ENCODE measurements at regions not wholly inside any gene's neighbourhood (a gene's known extent, or its start where the extent isn't known, plus 50 kb on each side); places are given as distances from the start of the nearest gene placed in this dataset.
"Not testable (repeated sequence)": the region's sequence is repeated elsewhere in the genome, so short reads cannot be mapped to it uniquely, and the experiment has no call there.

DNA sequence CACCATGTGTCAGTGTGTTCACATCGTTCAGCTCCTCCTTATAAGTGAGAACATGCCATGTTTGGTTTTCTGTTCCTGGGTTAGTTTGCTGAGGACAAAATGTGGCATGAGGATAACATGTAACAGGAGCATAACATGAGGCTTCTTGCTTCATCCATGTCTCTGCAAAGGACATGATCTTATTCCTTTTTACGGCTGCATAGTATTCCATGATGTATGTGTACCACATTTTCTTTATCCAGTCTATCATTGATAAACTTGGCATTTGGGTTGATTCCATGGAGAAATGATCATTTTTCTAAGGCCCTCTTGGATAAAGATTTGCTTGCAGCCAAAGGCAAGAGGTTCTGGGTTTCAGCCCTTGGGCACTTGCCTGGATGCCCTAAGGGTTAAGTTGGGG, 128.5 kb upstream of the ZEB1 start:
- no peak for DNase-seq

DNA sequence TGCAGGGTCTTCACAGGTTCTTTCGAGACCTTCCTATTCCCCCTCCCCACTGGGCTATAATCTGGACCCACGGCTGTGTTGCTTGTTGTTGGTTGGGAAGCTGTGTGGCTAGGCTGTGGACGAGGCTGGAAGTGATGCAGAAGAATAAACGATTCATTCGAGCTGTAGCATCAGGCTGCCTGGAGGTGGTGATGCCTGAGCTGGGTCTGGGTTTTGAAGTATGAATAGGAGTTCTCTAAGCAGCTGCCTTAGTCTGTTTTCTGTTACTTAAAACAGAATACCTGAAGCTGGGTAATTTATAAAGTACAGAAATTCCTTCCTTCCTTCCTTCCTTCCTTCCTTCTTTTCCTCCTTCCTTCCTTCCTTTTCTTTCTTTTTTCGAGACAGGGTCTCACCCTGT, 126.5 kb upstream of the ZEB1 start:
- no peak for DNase-seq

- DNase-seq = no peak
Observed at GRCh38 chr10:31194986-31195385, 124.0 kb upstream of the ZEB1 start.

DNA sequence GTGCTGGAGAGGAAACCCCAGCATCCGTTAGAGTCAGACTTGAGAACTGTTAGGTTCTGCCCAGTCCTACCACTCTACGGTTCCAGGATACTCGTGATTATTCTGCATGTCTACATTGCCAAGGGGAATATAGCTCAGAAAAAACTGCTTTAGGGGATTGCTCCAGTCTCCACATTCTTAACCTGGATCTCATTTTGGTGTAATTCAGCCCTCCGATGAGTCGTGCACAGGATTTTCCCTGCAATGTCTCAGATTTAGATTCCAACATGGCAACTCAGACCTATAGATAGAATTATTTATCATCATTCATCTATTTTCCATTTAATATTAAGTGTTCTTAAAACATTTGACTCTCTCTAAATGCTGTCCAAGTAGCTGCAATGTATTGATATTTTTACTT, 121.1 kb upstream of the ZEB1 start:
- DNase-seq = no peak

DNA sequence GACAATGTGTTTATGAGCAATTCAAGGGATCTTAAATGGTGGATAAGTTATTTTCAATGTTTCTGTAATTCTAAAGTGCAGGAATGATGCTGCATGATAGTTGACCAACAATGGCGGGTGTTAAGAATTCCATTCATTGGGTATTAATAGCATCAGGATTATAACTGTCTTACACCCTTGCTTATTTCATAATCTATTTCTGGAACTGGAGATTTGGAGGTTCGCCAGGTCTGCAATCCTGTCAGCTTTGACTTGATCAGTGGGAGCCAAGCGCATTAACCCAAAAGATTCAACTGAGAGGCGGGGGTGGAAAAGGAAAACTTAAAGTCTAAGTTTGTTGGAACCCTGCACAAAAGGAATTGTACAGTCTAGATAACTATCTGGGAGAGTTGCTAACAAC, 114.9 kb upstream of the ZEB1 start:
- DNase-seq = no peak

DNA sequence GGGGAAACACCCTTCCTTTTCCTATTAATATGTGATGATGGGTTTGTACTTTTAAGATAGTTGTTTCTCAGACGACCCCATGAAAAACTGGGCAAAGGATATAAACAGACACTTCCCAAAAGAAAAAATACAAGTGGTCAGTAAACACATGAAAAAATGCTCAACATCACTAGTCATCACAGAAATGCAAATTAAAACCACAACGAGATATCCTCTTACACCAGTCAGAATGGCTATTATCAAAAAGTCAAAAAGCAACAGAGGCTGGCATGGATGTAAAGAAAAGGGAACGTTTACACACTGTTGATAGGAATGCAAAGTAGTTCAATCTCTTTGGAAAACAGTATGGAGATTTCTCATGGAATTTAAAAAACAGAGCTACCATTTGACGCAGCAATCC, 111.4 kb upstream of the ZEB1 start:
- DNase-seq = no peak

GRCh38 chr10:31209478-31209877, 109.5 kb upstream of the ZEB1 start:
- no peak for DNase-seq

DNA sequence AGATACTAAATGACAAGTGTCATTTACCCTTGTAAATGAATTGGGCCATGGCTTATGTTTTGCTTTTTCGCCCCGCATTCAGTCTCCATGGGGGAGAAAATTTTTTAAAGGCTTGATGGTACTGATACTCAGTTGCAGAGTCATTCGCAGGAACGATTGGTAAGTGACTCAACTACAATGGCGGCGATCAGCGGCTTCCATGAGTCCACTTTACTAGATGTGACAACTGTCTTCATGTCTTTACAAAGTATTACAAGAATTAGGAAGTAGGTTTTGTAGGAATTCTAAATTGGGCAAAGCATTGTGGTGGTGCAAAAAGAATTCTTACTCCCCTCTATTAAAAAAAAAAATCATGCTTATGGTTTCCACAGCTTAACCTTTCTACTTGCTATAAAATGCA, 108.8 kb upstream of the ZEB1 start:
- no peak for DNase-seq

GRCh38 chr10:31213959-31214358, 105.1 kb upstream of the ZEB1 start:
- no peak for DNase-seq

DNA sequence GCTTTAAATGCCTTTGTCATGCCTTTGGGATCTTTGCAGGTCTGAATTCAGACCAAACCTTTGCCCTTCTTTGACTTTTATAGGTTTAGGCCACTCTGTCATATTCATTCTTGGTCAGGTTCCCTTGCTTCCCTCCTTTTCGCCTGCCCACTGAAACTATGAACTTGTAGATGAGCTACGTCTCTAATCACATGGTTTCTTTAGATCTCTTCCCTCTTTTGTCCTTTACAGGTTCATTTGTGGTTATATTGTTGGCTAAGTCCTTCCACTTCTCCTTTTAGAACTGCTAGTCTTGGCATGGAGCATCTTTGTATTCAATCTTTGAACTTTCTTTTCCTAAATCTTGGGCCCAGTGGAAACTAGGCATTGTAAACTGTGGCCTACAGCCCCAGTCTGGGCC, 104.0 kb upstream of the ZEB1 start:
- DNase-seq = no peak

DNA sequence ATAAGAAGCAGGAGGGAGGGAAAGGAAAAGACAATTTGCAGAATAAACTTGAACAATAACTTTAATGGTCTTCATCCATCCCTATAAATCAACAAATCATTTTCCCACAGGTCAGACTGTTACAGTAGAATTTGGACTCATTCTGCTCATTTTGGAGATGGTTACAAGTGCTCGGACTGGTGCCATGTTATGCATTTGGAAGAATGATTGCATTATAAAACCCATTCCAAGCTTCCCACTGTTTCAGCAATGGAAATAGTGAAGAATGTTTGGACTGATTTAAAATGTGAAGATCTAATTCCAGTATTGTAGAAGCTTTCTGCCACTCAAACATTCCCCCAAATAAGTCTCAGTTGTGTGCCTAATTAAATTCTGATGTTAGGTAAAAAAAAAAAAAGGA, 99.7 kb upstream of the ZEB1 start:
- DNase-seq = no peak

DNA sequence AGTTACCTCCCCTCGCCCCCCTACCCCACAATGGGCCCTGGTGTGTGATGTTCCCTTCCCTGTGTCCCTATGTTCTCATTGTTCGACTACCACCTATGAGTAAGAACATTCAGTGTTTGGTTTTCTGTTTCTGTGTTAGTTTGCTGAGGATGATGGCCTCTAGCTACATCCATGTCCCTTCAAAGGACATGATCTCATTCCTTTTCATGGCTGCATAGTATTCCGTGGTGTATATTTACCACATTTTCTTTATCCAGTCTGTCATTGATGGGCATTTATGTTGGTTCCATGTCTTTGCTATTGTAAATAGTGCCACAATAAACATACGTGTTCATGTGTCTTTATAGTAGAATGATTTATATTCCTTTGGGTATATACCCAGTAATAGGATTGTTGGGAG, 90.2 kb upstream of the ZEB1 start:
- not testable (repeated sequence) for DNase-seq

DNA sequence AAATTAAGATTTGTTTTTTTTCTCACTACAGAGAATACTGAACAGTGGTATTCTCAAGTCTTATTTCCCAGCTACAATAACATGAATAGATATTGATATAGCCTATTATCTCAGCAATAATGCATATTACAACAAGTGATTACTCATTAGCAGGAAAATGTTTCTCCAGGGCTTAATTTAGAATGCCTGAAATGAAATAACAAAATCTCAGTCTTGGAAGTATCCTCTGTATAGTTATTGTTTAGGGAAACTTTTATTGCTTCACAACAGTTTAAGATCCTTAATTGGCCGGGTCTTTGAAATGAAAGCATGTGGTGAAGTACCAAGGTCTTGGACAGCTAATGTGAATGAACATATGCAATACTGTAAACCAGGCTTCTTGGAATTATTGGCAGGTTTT, 79.1 kb upstream of the ZEB1 start:
- DNase-seq = no peak

DNA sequence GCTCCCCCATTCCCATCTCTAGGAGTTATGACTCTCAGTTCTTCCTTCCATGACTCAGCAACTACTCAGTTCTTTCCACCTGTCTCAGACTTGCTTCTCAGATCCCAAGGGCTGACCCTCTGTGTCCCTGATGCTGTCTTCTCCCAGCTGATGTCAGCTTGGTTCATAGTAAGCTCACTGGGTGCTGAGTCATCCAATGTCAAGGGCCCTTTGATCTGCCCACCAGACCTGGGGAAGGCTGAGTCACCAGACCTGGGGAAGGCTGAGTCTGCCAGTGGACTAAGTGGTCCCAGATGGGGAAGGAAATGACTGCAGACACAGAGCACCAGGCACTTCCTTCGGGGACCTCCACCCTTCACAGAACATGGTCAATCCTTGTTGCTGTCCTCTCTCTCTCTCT, 76.1 kb upstream of the ZEB1 start:
- DNase-seq = no peak

- DNase-seq = not testable (repeated sequence)
Observed at GRCh38 chr10:31251118-31251517, 67.9 kb upstream of the ZEB1 start.

DNA sequence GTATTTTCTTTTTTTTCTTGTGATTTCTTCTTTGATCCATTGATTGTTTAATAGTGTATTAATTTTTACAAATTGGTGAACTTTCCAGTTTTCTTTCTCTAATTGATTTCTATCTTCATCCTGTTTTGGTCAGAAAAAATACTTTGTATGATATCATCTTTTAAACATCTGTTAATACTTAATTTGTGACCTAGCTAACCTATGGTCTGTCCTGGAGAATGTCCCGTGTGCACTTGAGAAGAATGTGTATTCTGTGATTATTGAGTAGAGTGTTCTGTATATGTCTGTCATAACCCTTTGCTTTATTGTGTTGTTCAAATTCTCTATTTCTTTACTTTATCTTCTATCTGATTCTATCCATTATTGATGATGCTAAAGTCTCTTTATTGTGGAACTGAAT, 65.8 kb upstream of the ZEB1 start:
- DNase-seq = no peak

DNA sequence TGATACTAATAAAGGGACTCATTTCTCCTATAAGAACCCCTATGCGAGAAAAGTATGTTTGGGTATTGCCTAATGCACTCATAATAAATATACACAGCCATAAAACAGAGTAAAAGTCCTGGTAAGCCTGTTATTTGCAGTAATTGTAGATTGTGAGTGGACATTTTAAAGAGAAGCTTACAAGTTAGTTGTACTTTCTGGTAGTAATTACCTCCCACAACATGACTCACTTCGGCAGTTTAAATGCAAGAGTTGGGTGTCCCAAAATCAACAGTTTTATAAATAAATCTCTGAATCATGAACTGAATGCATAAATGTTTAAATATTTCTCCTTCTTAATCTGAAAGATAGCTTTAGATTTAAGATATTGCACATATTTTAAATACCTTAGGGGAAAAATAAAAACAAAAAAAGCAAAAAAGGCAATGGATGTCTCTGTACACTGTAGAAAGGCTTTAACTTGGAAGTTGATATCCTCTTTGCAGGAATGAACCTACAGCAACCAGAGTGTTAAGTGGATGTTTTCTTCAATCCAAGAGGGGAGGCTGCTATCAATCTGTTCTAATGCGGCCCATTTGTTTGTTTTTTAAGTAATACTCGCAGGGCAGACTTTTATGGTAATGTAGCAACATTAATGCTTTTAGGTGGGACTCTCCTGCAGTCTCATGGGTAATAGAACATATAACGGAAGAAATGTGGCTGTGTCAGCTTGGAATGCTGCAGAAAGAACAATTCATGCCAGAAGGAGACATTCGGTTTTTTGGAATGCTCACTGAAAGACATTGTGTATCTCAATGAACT, 57.3 kb upstream of the ZEB1 start:
- no peak for DNase-seq

GRCh38 chr10:31262672-31263071, 56.3 kb upstream of the ZEB1 start:
- DNase-seq = no peak

DNA sequence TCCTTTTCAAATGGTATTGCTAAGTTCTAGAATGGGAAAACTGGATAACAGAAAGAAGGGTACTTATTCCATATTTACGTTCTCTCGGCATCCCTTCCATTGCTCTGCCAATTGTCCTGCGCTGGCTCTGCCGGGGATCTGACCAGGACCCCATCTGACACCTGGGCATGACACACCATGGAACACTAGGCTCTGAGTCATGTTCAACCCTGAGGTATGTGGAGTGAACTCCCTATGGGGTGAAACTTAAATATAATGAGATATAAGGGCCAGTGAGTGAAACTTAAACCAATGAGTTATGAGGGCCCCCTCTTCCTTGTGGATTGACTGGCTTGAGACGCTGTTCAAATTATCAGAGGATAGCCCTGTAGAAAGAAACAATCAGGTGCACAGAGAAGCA, 55.1 kb upstream of the ZEB1 start:
- DNase-seq = no peak

- DNase-seq = no peak
Observed at GRCh38 chr10:31268444-31269303, 50.3 kb upstream of the ZEB1 start.

All from NCI-H1417 (cell line).